ENCODE measurements at regions not wholly inside any gene's neighbourhood (a gene's known extent, or its start where the extent isn't known, plus 50 kb on each side); places are given as distances from the start of the nearest gene placed in this dataset.

GRCh38 chr5:152995214-152995725 is 495.2 kb upstream of the GRIA1 start:
- Histone ChIP-seq H3K4me3 (IDR thresholded peaks at IDR 0.05; ENCODE audit: insufficient read depth, low read depth, low read length) (no peak overlapping the region), H3K4me1 (ENCODE audit: low read depth, poor library complexity, severe bottlenecking) (no peaks in the 10 kb centered on the region), H4K20me1 (ENCODE audit: insufficient read depth) (no peaks in the 10 kb centered on the region), H2AFZ (ENCODE audit: low read depth) (no peak overlapping the region), H3K79me2 (ENCODE audit: insufficient read depth, low read depth) (no peaks in the 10 kb centered on the region), H3K27me3 (ENCODE audit: insufficient read depth, low read depth) (no peaks in the 10 kb centered on the region), H3K4me2 (no peak overlapping the region), H3K36me3 (ENCODE audit: insufficient read depth) (no peaks in the 10 kb centered on the region), H3K9ac (no peak overlapping the region), H3K27ac (no peak overlapping the region)
- TF ChIP-seq, protein P1, sequence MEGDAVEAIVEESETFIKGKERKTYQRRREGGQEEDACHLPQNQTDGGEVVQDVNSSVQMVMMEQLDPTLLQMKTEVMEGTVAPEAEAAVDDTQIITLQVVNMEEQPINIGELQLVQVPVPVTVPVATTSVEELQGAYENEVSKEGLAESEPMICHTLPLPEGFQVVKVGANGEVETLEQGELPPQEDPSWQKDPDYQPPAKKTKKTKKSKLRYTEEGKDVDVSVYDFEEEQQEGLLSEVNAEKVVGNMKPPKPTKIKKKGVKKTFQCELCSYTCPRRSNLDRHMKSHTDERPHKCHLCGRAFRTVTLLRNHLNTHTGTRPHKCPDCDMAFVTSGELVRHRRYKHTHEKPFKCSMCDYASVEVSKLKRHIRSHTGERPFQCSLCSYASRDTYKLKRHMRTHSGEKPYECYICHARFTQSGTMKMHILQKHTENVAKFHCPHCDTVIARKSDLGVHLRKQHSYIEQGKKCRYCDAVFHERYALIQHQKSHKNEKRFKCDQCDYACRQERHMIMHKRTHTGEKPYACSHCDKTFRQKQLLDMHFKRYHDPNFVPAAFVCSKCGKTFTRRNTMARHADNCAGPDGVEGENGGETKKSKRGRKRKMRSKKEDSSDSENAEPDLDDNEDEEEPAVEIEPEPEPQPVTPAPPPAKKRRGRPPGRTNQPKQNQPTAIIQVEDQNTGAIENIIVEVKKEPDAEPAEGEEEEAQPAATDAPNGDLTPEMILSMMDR (conservative IDR thresholded peaks at IDR 0.05; ENCODE audit: low read depth, low read length), result no peak

DNA sequence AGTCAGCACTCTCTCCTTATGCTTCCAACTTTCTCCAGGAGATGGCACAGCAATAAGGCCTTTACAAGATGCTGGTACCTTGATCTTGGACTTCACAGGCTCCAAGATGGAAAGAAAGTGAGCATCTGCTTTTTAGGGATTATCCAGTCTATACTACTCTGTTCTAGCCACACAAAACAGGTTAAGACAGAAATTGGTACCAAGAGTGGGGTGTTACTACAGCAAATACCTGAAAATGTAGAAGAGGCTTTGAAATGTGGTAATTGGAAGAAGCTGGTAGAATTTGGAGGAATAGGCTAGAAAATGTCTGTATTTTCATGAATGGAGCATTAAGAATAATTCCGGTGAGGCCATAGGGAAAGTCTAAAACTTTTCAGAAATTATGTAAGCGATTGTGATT is 484.8 kb upstream of the GRIA1 start:
- H3K4me1 ChIP-seq (ENCODE audit: low read depth, poor library complexity, severe bottlenecking), result no peaks in the 10 kb centered on the region
- no peak overlapping the region for H3K9ac ChIP-seq
- H3K4me2 ChIP-seq, result no peak overlapping the region
- no peak overlapping the region for H3K4me3 ChIP-seq (IDR thresholded peaks at IDR 0.05; ENCODE audit: insufficient read depth, low read depth, low read length)
- H3K27ac ChIP-seq, result no peak overlapping the region
- no peaks in the 10 kb centered on the region for H3K79me2 ChIP-seq (ENCODE audit: insufficient read depth, low read depth)
- no peak overlapping the region for H2AFZ ChIP-seq (ENCODE audit: low read depth)
- H3K36me3 ChIP-seq (ENCODE audit: insufficient read depth), result no peaks in the 10 kb centered on the region
- H4K20me1 ChIP-seq (ENCODE audit: insufficient read depth), result no peaks in the 10 kb centered on the region
- H3K27me3 ChIP-seq (ENCODE audit: insufficient read depth, low read depth), result no peaks in the 10 kb centered on the region
- TF ChIP-seq, protein P1 (conservative IDR thresholded peaks at IDR 0.05; ENCODE audit: low read depth, low read length), result no peak

GRCh38 chr5:153006681-153007080 is 483.8 kb upstream of the GRIA1 start:
- H3K27ac ChIP-seq, result no peak overlapping the region
- H3K4me3 ChIP-seq (IDR thresholded peaks at IDR 0.05; ENCODE audit: insufficient read depth, low read depth, low read length), result no peak overlapping the region
- H3K79me2 ChIP-seq (ENCODE audit: insufficient read depth, low read depth), result no peaks in the 10 kb centered on the region
- no peaks in the 10 kb centered on the region for H4K20me1 ChIP-seq (ENCODE audit: insufficient read depth)
- H3K9ac ChIP-seq, result no peak overlapping the region
- H2AFZ ChIP-seq (ENCODE audit: low read depth), result no peak overlapping the region
- H3K4me2 ChIP-seq, result no peak overlapping the region
- TF ChIP-seq, protein P1 (conservative IDR thresholded peaks at IDR 0.05; ENCODE audit: low read depth, low read length), result no peak
- H3K36me3 ChIP-seq (ENCODE audit: insufficient read depth), result no peaks in the 10 kb centered on the region
- H3K27me3 ChIP-seq (ENCODE audit: insufficient read depth, low read depth), result no peaks in the 10 kb centered on the region
- no peaks in the 10 kb centered on the region for H3K4me1 ChIP-seq (ENCODE audit: low read depth, poor library complexity, severe bottlenecking)

DNA sequence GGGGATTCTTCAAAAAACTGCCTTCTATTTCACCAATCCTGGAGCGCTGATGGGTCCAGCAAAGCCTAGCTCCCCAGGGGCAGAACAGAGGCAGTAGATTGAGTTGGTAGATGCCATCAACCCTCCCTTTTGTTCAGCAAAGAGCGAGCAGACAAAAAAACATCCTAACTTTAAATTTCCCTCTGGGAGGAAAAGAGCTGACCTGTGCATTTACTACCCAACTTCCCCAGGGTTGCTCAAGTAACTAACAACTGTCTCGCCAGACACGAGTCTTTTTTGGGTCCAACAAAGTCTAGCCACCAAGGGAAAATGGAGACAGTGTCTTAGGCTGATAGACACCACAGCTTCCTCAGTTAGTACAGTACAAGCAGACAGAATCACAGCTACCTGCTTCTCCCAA is 476.3 kb upstream of the GRIA1 start:
- no peak overlapping the region for H3K9ac ChIP-seq
- no peaks in the 10 kb centered on the region for H4K20me1 ChIP-seq (ENCODE audit: insufficient read depth)
- TF ChIP-seq, protein P1 (conservative IDR thresholded peaks at IDR 0.05; ENCODE audit: low read depth, low read length), result no peak
- no peaks in the 10 kb centered on the region for H3K79me2 ChIP-seq (ENCODE audit: insufficient read depth, low read depth)
- no peaks in the 10 kb centered on the region for H3K36me3 ChIP-seq (ENCODE audit: insufficient read depth)
- no peaks in the 10 kb centered on the region for H3K27me3 ChIP-seq (ENCODE audit: insufficient read depth, low read depth)
- H3K4me2 ChIP-seq, result no peak overlapping the region
- no peak overlapping the region for H3K27ac ChIP-seq
- no peaks in the 10 kb centered on the region for H3K4me1 ChIP-seq (ENCODE audit: low read depth, poor library complexity, severe bottlenecking)
- no peak overlapping the region for H2AFZ ChIP-seq (ENCODE audit: low read depth)
- H3K4me3 ChIP-seq (IDR thresholded peaks at IDR 0.05; ENCODE audit: insufficient read depth, low read depth, low read length), result no peak overlapping the region
